H1 (cell line): ENCODE measurements at regions not wholly inside any gene's neighbourhood (a gene's known extent, or its start where the extent isn't known, plus 50 kb on each side); places are given as distances from the start of the nearest gene placed in this dataset.
A peak's percentile ranks its signal among the peaks of the same experiment; 100 is the strongest.

Experiments used
- CTCF ChIA-PET: fragments of 300-600 bp; sonication (Branson Sonifier 250); formaldehyde crosslinking; loops from one replicate; lab custom pipeline; 2021; ENCODE audit not compliant: partially characterized antibody; lab: Charles Lee
- POLR2A ChIA-PET: fragments of 300-600 bp; sonication (Branson Sonifier 250); formaldehyde crosslinking; loops from one replicate; lab custom pipeline; 2021; ENCODE audit warnings: inconsistent platforms; ENCODE audit not compliant: partially characterized antibody; lab: Charles Lee
- DNase-seq, 2 experiments: peaks; one replicate each; pipeline versions ENCODE4 v3.0.0 to v3.0.0-alpha.2; 2010 to 2022; ENCODE audit warnings: low spot score in 2 of 2, low read depth in 1 of 2, mixed read lengths in 1 of 2
- FAIRE-seq: peaks from 2 replicates; lab custom pipeline; 2011; peaks lifted over from hg19 to GRCh38; lab: Jason Lieb, UNC
- H2AFZ ChIP-seq: 2 replicates; pipeline ENCODE4 v1.8.1; 2012; ENCODE audit warnings: low read length, inconsistent platforms
- H2AK5ac ChIP-seq: 2 replicates; pipeline ENCODE4 v1.6.1; 2013; ENCODE audit warnings: low read depth, low read length
- H2BK120ac ChIP-seq: replicated peaks from 2 replicates; pipeline ENCODE3; 2013; ENCODE audit warnings: low read depth, low read length, inconsistent platforms
- H2BK12ac ChIP-seq: 2 replicates; pipeline ENCODE4 v1.6.1; 2013; ENCODE audit warnings: low read depth, low read length
- H2BK15ac ChIP-seq: 2 replicates; pipeline ENCODE4 v1.6.1; 2013; ENCODE audit warnings: low read length
- H2BK20ac ChIP-seq: 2 replicates; pipeline ENCODE4 v1.6.1; 2013; ENCODE audit warnings: low read length
- H2BK5ac ChIP-seq: 2 replicates; pipeline ENCODE4 v1.6.1; 2013; ENCODE audit warnings: low read depth, low read length
- H3K14ac ChIP-seq: 2 replicates; pipeline ENCODE4 v1.6.1; 2013; ENCODE audit warnings: inconsistent platforms; ENCODE audit not compliant: insufficient read length
- H3K18ac ChIP-seq: 2 replicates; pipeline ENCODE4 v1.6.1; 2013; ENCODE audit warnings: low read length; ENCODE audit errors: extremely low read depth
- H3K23ac ChIP-seq: 2 replicates; pipeline ENCODE4 v1.6.1; 2013; ENCODE audit warnings: inconsistent platforms; ENCODE audit not compliant: insufficient read length
- H3K23me2 ChIP-seq: 2 replicates; pipeline ENCODE4 v1.6.1; 2013; ENCODE audit warnings: low read depth, low read length
- H3K27ac ChIP-seq: 2 replicates; pipeline ENCODE4 v1.6.1; 2011; ENCODE audit warnings: low read depth, low read length, inconsistent platforms
- H3K27me3 ChIP-seq, 4 experiments: replicated peaks in 1 of 4; 1 replicate in 1 of 4; 2 replicates in 3 of 4; pipeline versions ENCODE4 v1.6.1 to v1.8.1; 2011 to 2013; ENCODE audit warnings: low read length in 3 of 4, mild to moderate bottlenecking in 3 of 4, inconsistent platforms in 2 of 4, mixed read lengths in 2 of 4, moderate library complexity in 1 of 4; ENCODE audit not compliant: control insufficient read depth in 3 of 4, insufficient read depth in 3 of 4; ENCODE audit errors: extremely low read depth in 1 of 4
- H3K36me3 ChIP-seq, 4 experiments: 2 replicates each; pipeline versions ENCODE4 v1.6.1 to v1.8.1; 2011 to 2013; ENCODE audit warnings: mild to moderate bottlenecking in 4 of 4, low read length in 3 of 4, moderate library complexity in 2 of 4, control low read depth in 1 of 4, inconsistent platforms in 1 of 4; ENCODE audit not compliant: insufficient read depth in 4 of 4, control insufficient read depth in 2 of 4
- H3K4ac ChIP-seq: replicated peaks from 2 replicates; pipeline ENCODE3; 2013; ENCODE audit warnings: low read length, low read depth, mixed read lengths, inconsistent platforms; ENCODE audit not compliant: insufficient read length
- H3K4me1 ChIP-seq, 4 experiments: replicated peaks in 1 of 4; 1 replicate in 1 of 4; 2 replicates in 3 of 4; pipeline versions ENCODE4 v1.6.1 to v1.8.1; 2011 to 2013; ENCODE audit warnings: low read length in 3 of 4, inconsistent platforms in 2 of 4, mixed read lengths in 1 of 4; ENCODE audit not compliant: insufficient read depth in 4 of 4, control insufficient read depth in 3 of 4
- H3K4me2 ChIP-seq, 2 experiments: 2 replicates each; pipeline versions ENCODE4 v1.6.1 to v1.8.1; 2011 to 2013; ENCODE audit warnings: low read depth in 2 of 2, low read length in 2 of 2, control low read depth in 1 of 2, inconsistent platforms in 1 of 2, mild to moderate bottlenecking in 1 of 2; ENCODE audit not compliant: insufficient read depth in 1 of 2
- H3K4me3 ChIP-seq, 4 experiments: fragments of 200-600, 300-600 bp in 1 of 4; sonication (generic), shearing (Covaris generic), sonication (Bioruptor Twin) in 1 of 4; 2 replicates each; pipeline versions ENCODE4 v1.5.1 to v1.8.1; 2011 to 2016; ENCODE audit warnings: low read length in 4 of 4, low read depth in 3 of 4, control low read depth in 2 of 4, inconsistent platforms in 2 of 4, mild to moderate bottlenecking in 2 of 4, mixed read lengths in 1 of 4, moderate library complexity in 1 of 4; ENCODE audit not compliant: insufficient read depth in 2 of 4; ENCODE audit errors: extremely low read depth in 1 of 4
- H3K56ac ChIP-seq: replicated peaks from 2 replicates; pipeline ENCODE3; 2013; ENCODE audit warnings: low read depth, mild to moderate bottlenecking, mixed read lengths, low read length, inconsistent platforms; ENCODE audit not compliant: insufficient read length
- H3K79me1 ChIP-seq: 2 replicates; pipeline ENCODE4 v1.6.1; 2013; ENCODE audit warnings: low read depth, low read length, control low read depth
- H3K79me2 ChIP-seq, 2 experiments: 2 replicates each; pipeline versions ENCODE4 v1.6.1 to v1.8.1; 2012 to 2013; ENCODE audit warnings: low read length in 2 of 2, mild to moderate bottlenecking in 2 of 2, inconsistent platforms in 1 of 2; ENCODE audit not compliant: insufficient read depth in 2 of 2, control insufficient read depth in 1 of 2
- H3K9ac ChIP-seq, 4 experiments: replicated peaks in 1 of 4; 1 replicate in 1 of 4; 2 replicates in 3 of 4; pipeline versions ENCODE4 v1.6.1 to v1.8.1; 2011 to 2013; ENCODE audit warnings: low read depth in 3 of 4, low read length in 3 of 4, control low read depth in 2 of 4, mild to moderate bottlenecking in 2 of 4, moderate library complexity in 2 of 4, inconsistent platforms in 1 of 4; ENCODE audit errors: extremely low read depth in 1 of 4
- H3K9me3 ChIP-seq, 2 experiments: 2 replicates each; pipeline versions ENCODE4 v1.6.1 to v1.8.1; 2012 to 2013; ENCODE audit warnings: mild to moderate bottlenecking in 2 of 2, moderate library complexity in 2 of 2, control low read depth in 1 of 2, inconsistent platforms in 1 of 2, low read depth in 1 of 2, low read length in 1 of 2, mixed read lengths in 1 of 2; ENCODE audit not compliant: insufficient read depth in 2 of 2
- H4K20me1 ChIP-seq, 2 experiments: replicated peaks in 1 of 2; 2 replicates each; pipeline versions ENCODE3 to v1.8.1; 2011 to 2013; ENCODE audit warnings: inconsistent platforms in 2 of 2, low read length in 2 of 2, mild to moderate bottlenecking in 1 of 2; ENCODE audit not compliant: insufficient read depth in 2 of 2, control insufficient read depth in 1 of 2
- H4K5ac ChIP-seq: 2 replicates; pipeline ENCODE4 v1.6.1; 2013; ENCODE audit warnings: low read length, low read depth, mixed read lengths, inconsistent platforms; ENCODE audit not compliant: insufficient read length
- H4K8ac ChIP-seq: 2 replicates; pipeline ENCODE4 v1.8.0; 2013; ENCODE audit warnings: mild to moderate bottlenecking, moderate library complexity, low read length, inconsistent platforms; ENCODE audit not compliant: insufficient read depth; ENCODE audit errors: extremely low read depth
- H4K91ac ChIP-seq: replicated peaks from 2 replicates; pipeline ENCODE3; 2013; ENCODE audit warnings: low read length, mixed read lengths, inconsistent platforms; ENCODE audit not compliant: insufficient read length
- BACH1 ChIP-seq: IDR thresholded peaks from 2 replicates; pipeline ENCODE4 v1.6.1; 2012; ENCODE audit warnings: low read length, improper control_type of control experiment
- EGR1 ChIP-seq: IDR thresholded peaks from 2 replicates; pipeline ENCODE4 v1.6.1; 2011; ENCODE audit warnings: low read depth, low read length, borderline replicate concordance
- JUN ChIP-seq: IDR thresholded peaks from 2 replicates; pipeline ENCODE4 v1.6.1; 2011; ENCODE audit warnings: low read depth, mild to moderate bottlenecking, improper control_type of control experiment, low read length
- TEAD4 ChIP-seq: IDR thresholded peaks from 2 replicates; pipeline ENCODE4 v1.6.1; 2012; ENCODE audit warnings: low read depth, low read length, inconsistent platforms, mixed read lengths
- WGBS, 2 experiments: shearing (Covaris generic) in 1 of 2; methylation state at CpG; one replicate each; pipeline versions ENCODE4 v1.1.6 to v1.1.7; 2013 to 2015; ENCODE audit warnings: low lambda C conversion rate in 2 of 2, mixed read lengths in 2 of 2, inconsistent platforms in 1 of 2, low coverage in 1 of 2, missing lambda C conversion rate in 1 of 2; ENCODE audit not compliant: insufficient replicate concordance in 2 of 2, insufficient coverage in 1 of 2, insufficient read length in 1 of 2; ENCODE audit errors: extremely low coverage in 1 of 2, missing lambda C conversion rate in 1 of 2; 5-methylcytosine and 5-hydroxymethylcytosine counted together

DNA sequence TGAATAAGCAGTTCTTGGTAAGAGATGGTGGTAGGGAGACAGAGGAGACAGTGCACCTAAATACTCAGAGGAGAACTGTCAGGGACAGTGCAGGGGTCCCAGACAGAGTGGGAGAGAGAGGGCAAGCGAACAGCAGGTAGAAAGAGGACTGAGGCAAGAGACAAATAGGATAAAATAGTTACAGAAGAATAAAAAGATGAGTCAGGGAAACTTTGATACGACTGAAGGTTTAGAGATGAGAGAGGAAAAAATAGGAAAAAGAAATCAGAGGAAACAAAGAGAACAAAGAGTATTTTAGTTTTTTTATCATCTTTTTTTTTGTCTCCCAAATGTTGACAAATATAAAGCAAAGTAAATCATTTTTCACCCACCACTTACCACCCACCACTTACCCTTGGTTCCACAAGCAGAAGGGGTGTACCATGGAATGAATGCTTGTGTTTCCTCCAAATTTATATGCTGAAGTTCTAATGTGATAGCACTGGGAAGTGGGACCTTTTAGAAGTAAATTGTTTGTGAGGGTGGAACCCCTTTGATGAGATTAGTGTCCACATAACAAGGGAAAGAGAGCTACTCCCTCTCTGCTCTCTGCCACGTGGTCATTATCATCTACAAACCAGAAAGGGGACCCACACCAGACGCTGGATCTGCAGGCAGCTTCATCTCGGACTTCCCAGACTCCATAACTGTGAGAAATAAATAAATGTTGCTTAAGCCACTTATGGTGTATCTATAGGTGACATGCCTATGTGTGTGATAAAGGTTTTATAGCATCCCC is 292.1 kb downstream of the BTG1 start:
- H3K14ac ChIP-seq = no peak overlapping the region
- no peaks in the 10 kb centered on the region for H3K79me1 ChIP-seq
- no peak overlapping the region for H3K56ac ChIP-seq
- H3K4ac ChIP-seq = no peak overlapping the region
- no peak overlapping the region for H4K91ac ChIP-seq
- no peaks in the 10 kb centered on the region for H3K23me2 ChIP-seq
- H3K36me3 ChIP-seq = no peaks in the 10 kb centered on the region
- H3K79me2 ChIP-seq = no peaks in the 10 kb centered on the region
- CTCF ChIA-PET = interaction anchor here (0.6 kb wide), 1 partner anchor 79 kb away, joined by 4 read pairs; no protein-coding TSS in a partner anchor
- H3K4me3 ChIP-seq = no peak overlapping the region
- no peak for TF ChIP-seq BACH1
- TF ChIP-seq TEAD4 = no peak
- TF ChIP-seq EGR1 = no peak
- TF ChIP-seq JUN = no peak
- no peak overlapping the region for H2BK15ac ChIP-seq
- no peak for FAIRE-seq
- H2BK5ac ChIP-seq = no peak overlapping the region
- H3K9me3 ChIP-seq = no peaks in the 10 kb centered on the region
- H3K18ac ChIP-seq = no peak overlapping the region
- POLR2A ChIA-PET = no interaction called here
- WGBS, 2 experiments = 90% methylated on average over 5 of the region's 5 CpGs; no CpG with 5 or more reads in 1 of the 2 experiments
- H4K5ac ChIP-seq = no peak overlapping the region
- H2AK5ac ChIP-seq = no peak overlapping the region
- DNase-seq = no peak
- no peaks in the 10 kb centered on the region for H3K27me3 ChIP-seq
- H3K4me1 ChIP-seq = no peaks in the 10 kb centered on the region
- H4K20me1 ChIP-seq = no peaks in the 10 kb centered on the region
- H3K9ac ChIP-seq = no peak overlapping the region
- H2AFZ ChIP-seq = peak overlapping the region; percentile 58
- no peak overlapping the region for H2BK12ac ChIP-seq
- H2BK20ac ChIP-seq = no peak overlapping the region
- no peak overlapping the region for H3K27ac ChIP-seq
- H4K8ac ChIP-seq = no peak overlapping the region
- no peak overlapping the region for H3K23ac ChIP-seq
- H3K4me2 ChIP-seq = no peak overlapping the region
- H2BK120ac ChIP-seq = no peak overlapping the region
